Hepatocyte (in vitro differentiated cells): ENCODE measurements at regions not wholly inside any gene's neighbourhood (a gene's known extent, or its start where the extent isn't known, plus 50 kb on each side); places are given as distances from the start of the nearest gene placed in this dataset.

Experiments used
- DNase-seq: peaks from one replicate; pipeline ENCODE4 v3.0.0-alpha.2; 2016; ENCODE audit warnings: low spot score
- H2AFZ ChIP-seq: fragments of 200-600 bp; sonication (generic); 2 replicates; pipeline ENCODE4 v1.6.0; 2016; ENCODE audit warnings: antibody characterized with exemption, mild to moderate bottlenecking
- H3K27ac ChIP-seq: fragments of 200-600 bp; sonication (generic); 2 replicates; pipeline ENCODE4 v1.5.1; 2016; ENCODE audit warnings: mild to moderate bottlenecking
- H3K27me3 ChIP-seq: fragments of 200-600 bp; sonication (generic); 2 replicates; pipeline ENCODE4 v1.6.1; 2016
- H3K36me3 ChIP-seq: fragments of 200-600 bp; sonication (generic); replicated peaks from 2 replicates; pipeline ENCODE4 v1.5.1; 2016; ENCODE audit warnings: low read depth; ENCODE audit not compliant: insufficient read depth
- H3K4me1 ChIP-seq: fragments of 200-600 bp; sonication (generic); 2 replicates; pipeline ENCODE4 v1.5.1; 2016; ENCODE audit warnings: mild to moderate bottlenecking, moderate library complexity; ENCODE audit not compliant: insufficient read depth
- H3K4me2 ChIP-seq: fragments of 200-600 bp; sonication (generic); 2 replicates; pipeline ENCODE4 v1.6.0; 2016
- H3K4me3 ChIP-seq: fragments of 200-600 bp; sonication (generic); 2 replicates; pipeline ENCODE4 v1.5.1; 2016; ENCODE audit warnings: mild to moderate bottlenecking
- H3K79me2 ChIP-seq: fragments of 200-600 bp; sonication (generic); 2 replicates; pipeline ENCODE4 v1.6.0; 2017; ENCODE audit warnings: mild to moderate bottlenecking
- H3K9me2 ChIP-seq: fragments of 200-600 bp; sonication (generic); replicated peaks from 2 replicates; pipeline ENCODE4 v1.6.0; 2017; ENCODE audit warnings: mild to moderate bottlenecking; ENCODE audit not compliant: insufficient read depth
- H3K9me3 ChIP-seq: fragments of 200-600 bp; sonication (generic); 2 replicates; pipeline ENCODE4 v1.5.1; 2016; ENCODE audit warnings: low read depth, mild to moderate bottlenecking
- H4K20me1 ChIP-seq: fragments of 200-600 bp; sonication (generic); 2 replicates; pipeline ENCODE4 v1.6.0; 2016; ENCODE audit warnings: mild to moderate bottlenecking; ENCODE audit not compliant: insufficient read depth, poor library complexity, severe bottlenecking
- CTCF ChIP-seq: fragments of 200-600 bp; sonication (generic); IDR thresholded peaks from 2 replicates; pipeline ENCODE4 v1.5.1; 2016; ENCODE audit warnings: antibody characterized with exemption, mild to moderate bottlenecking; ENCODE audit not compliant: poor library complexity
- EZH2 ChIP-seq: fragments of 200-600 bp; sonication (generic); IDR thresholded peaks from 2 replicates; pipeline ENCODE4 v1.6.1; 2016; ENCODE audit warnings: antibody characterized with exemption, mild to moderate bottlenecking, borderline replicate concordance
- EZH2phosphoT487 ChIP-seq: fragments of 200-600 bp; sonication (generic); IDR thresholded peaks from one replicate; pipeline ENCODE4 v1.6.1; 2018; ENCODE audit warnings: antibody characterized with exemption, mild to moderate bottlenecking, low read depth, moderate library complexity; ENCODE audit not compliant: unreplicated experiment, severe bottlenecking
- WGBS: methylation state at CpG from one replicate; pipeline ENCODE4 v1.1.6; 2016; ENCODE audit warnings: low lambda C conversion rate; ENCODE audit errors: missing lambda C conversion rate; 5-methylcytosine and 5-hydroxymethylcytosine counted together

- Histone ChIP-seq H3K4me1 (no peaks in the 10 kb centered on the region), H3K27ac (no peak overlapping the region), H3K79me2 (no peaks in the 10 kb centered on the region), H2AFZ (no peak overlapping the region), H3K36me3 (no peaks in the 10 kb centered on the region), H3K9me2 (no peaks in the 10 kb centered on the region), H3K4me3 (no peak overlapping the region), H4K20me1 (no peaks in the 10 kb centered on the region), H3K4me2 (no peak overlapping the region), H3K9me3 (no peaks in the 10 kb centered on the region), H3K27me3 (no peaks in the 10 kb centered on the region)
- TF ChIP-seq EZH2phosphoT487 (no peak), CTCF (peak; percentile 96), EZH2 (no peak)
- WGBS: 8% methylated on average over 6 of the region's 6 CpGs
- peak; percentile 90 for DNase-seq
These were observed 117.8 kb upstream of the SPACA1 start for GRCh38 chr6:87929843-87930288.

GRCh38 chr6:87926687-87927086, 121.0 kb upstream of the SPACA1 start:
- H2AFZ ChIP-seq: no peak overlapping the region
- H3K4me3 ChIP-seq: no peak overlapping the region
- H3K4me2 ChIP-seq: no peak overlapping the region
- 100% methylated on average over 2 of the region's 2 CpGs for WGBS
- TF ChIP-seq EZH2 (no peak), CTCF (no peak), EZH2phosphoT487 (no peak)
- no peaks in the 10 kb centered on the region for H3K4me1 ChIP-seq
- H3K9me2 ChIP-seq: no peaks in the 10 kb centered on the region
- no peaks in the 10 kb centered on the region for H3K27me3 ChIP-seq
- no peak overlapping the region for H3K27ac ChIP-seq
- H3K79me2 ChIP-seq: no peaks in the 10 kb centered on the region
- no peaks in the 10 kb centered on the region for H3K36me3 ChIP-seq
- no peak for DNase-seq
- H4K20me1 ChIP-seq: no peaks in the 10 kb centered on the region
- no peaks in the 10 kb centered on the region for H3K9me3 ChIP-seq

- no peaks in the 10 kb centered on the region for H3K4me1 ChIP-seq
- no peak overlapping the region for H3K27ac ChIP-seq
- WGBS: 91% methylated on average over 6 of the region's 6 CpGs
- TF ChIP-seq EZH2 (no peak), CTCF (no peak), EZH2phosphoT487 (no peak)
- H2AFZ ChIP-seq: no peak overlapping the region
- no peaks in the 10 kb centered on the region for H3K9me3 ChIP-seq
- H3K4me2 ChIP-seq: no peak overlapping the region
- no peaks in the 10 kb centered on the region for H4K20me1 ChIP-seq
- H3K36me3 ChIP-seq: no peaks in the 10 kb centered on the region
- no peak for DNase-seq
- H3K9me2 ChIP-seq: no peaks in the 10 kb centered on the region
- H3K27me3 ChIP-seq: no peaks in the 10 kb centered on the region
- H3K4me3 ChIP-seq: no peak overlapping the region
- no peaks in the 10 kb centered on the region for H3K79me2 ChIP-seq
These were observed 121.6 kb upstream of the SPACA1 start for GRCh38 chr6:87926072-87926471.
